ENCODE measurements at regions not wholly inside any gene's neighbourhood (a gene's known extent, or its start where the extent isn't known, plus 50 kb on each side); places are given as distances from the start of the nearest gene placed in this dataset.

GRCh38 chr22:23369054-23369685 is 188.9 kb downstream of the BCR start:
- ATAC-seq: no peak

More at GRCh38 chr22:23369054-23369685, 188.9 kb downstream of the BCR start:
- no peak for DNase-seq (ENCODE audit: low spot score in 2 of 2)
- Mint-ChIP-seq H3K9me3 (no peaks in the 10 kb centered on the region), H3K27ac (no peak overlapping the region), H3K36me3 (no peaks in the 10 kb centered on the region)
